Left cardiac atrium (tissue), 4 donors: ENCODE measurements at regions not wholly inside any gene's neighbourhood (a gene's known extent, or its start where the extent isn't known, plus 50 kb on each side); places are given as distances from the start of the nearest gene placed in this dataset.
"Not testable (repeated sequence)": the region's sequence is repeated elsewhere in the genome, so short reads cannot be mapped to it uniquely, and the experiment has no call there.

Source experiments
- ATAC-seq, 2 donors: fragments of 200-7000 bp; cut with Tn5 transposase; one replicate each; pipeline ENCODE4 v1.9.1; 2020; ENCODE audit warnings: mild to moderate bottlenecking in 2 of 2, moderate library complexity in 2 of 2
- DNase-seq: peaks from one replicate; pipeline ENCODE4 v3.0.0-alpha.2; 2020
- intact Hi-C, 2 donors: fragments of 100-400 bp; cut with DNase I; formaldehyde crosslinking; loops; one replicate each; pipeline versions ENCODE4 v1.14.1 to v1.15.1; 2022 to 2023
- donor health status: DM: no; HTN: yes; CAD: no.
- donor health status: DM: no; HTN: yes; CAD: no; lungs with severe emphysema.
- donor health status: DM: yes; HTN: yes; CAD: no.
- donor health status: Dilated cardiomyopathy.

- ATAC-seq (no peak), DNase-seq (no peak)
- intact Hi-C loops = no loop called here
Observed at GRCh38 chr14:40123816-40124215, 691.6 kb upstream of the FBXO33 start.

GRCh38 chr14:40122968-40123648 lies 690.9 kb upstream of the FBXO33 start:
- intact Hi-C loops = no loop called here
- DNase-seq (no peak), ATAC-seq (no peak)

GRCh38 chr14:40119765-40120164 lies 687.5 kb upstream of the FBXO33 start:
- intact Hi-C loops = no loop called here
- DNase-seq (no peak), ATAC-seq (no peak)

GRCh38 chr14:40119321-40119720 lies 687.1 kb upstream of the FBXO33 start:
- intact Hi-C loops = no loop called here
- DNase-seq (no peak), ATAC-seq (no peak)

- DNase-seq (no peak), ATAC-seq (no peak)
- intact Hi-C loops = no loop called here
Observed at GRCh38 chr14:40115583-40115982, 683.4 kb upstream of the FBXO33 start.

- no peak for DNase-seq
- ATAC-seq = no peak
- intact Hi-C loops = no loop called here
Observed at GRCh38 chr14:40113671-40114070, 681.4 kb upstream of the FBXO33 start.

GRCh38 chr14:40100544-40101196 lies 668.4 kb upstream of the FBXO33 start:
- intact Hi-C loops = no loop called here
- ATAC-seq (no peak), DNase-seq (no peak)

- ATAC-seq (no peak), DNase-seq (no peak)
- intact Hi-C loops = no loop called here
Observed at GRCh38 chr14:40099316-40099715, 667.1 kb upstream of the FBXO33 start.

- ATAC-seq = no peak
- no peak for DNase-seq
- intact Hi-C loops = no loop called here
Observed at GRCh38 chr14:40098468-40098867, 666.2 kb upstream of the FBXO33 start.

- ATAC-seq (no peak), DNase-seq (no peak)
- intact Hi-C loops = no loop called here
Observed at GRCh38 chr14:40096968-40097367, 664.7 kb upstream of the FBXO33 start.

- ATAC-seq = no peak
- intact Hi-C loops = no loop called here
- no peak for DNase-seq
Observed at GRCh38 chr14:40093800-40094199, 661.6 kb upstream of the FBXO33 start.

- no peak for ATAC-seq
Observed at GRCh38 chr14:40074169-40074568, 641.9 kb upstream of the FBXO33 start.

GRCh38 chr14:40072175-40072574 lies 639.9 kb upstream of the FBXO33 start:
- intact Hi-C loops = no loop called here
- ATAC-seq (no peak), DNase-seq (no peak)

More at GRCh38 chr14:40074169-40074568, 641.9 kb upstream of the FBXO33 start:
- DNase-seq = no peak
- intact Hi-C loops = no loop called here

- no peak for ATAC-seq
- intact Hi-C loops = no loop called here
- DNase-seq = no peak
Observed at GRCh38 chr14:40058901-40059897, 627.0 kb upstream of the FBXO33 start.

GRCh38 chr14:40053416-40053815 lies 621.2 kb upstream of the FBXO33 start:
- intact Hi-C loops = no loop called here
- DNase-seq (no peak), ATAC-seq (no peak)

- ATAC-seq = no peak
- no peak for DNase-seq
- intact Hi-C loops = no loop called here
Observed at GRCh38 chr14:40028991-40029390, 596.8 kb upstream of the FBXO33 start.

- intact Hi-C loops = no loop called here
- no peak for DNase-seq
Observed at GRCh38 chr14:40025101-40025500, 592.9 kb upstream of the FBXO33 start.

GRCh38 chr14:40010961-40011360 lies 578.7 kb upstream of the FBXO33 start:
- ATAC-seq (no peak), DNase-seq (no peak)
- intact Hi-C loops = no loop called here

More at GRCh38 chr14:40025101-40025500, 592.9 kb upstream of the FBXO33 start:
- no peak for ATAC-seq

GRCh38 chr14:40009771-40010170 lies 577.5 kb upstream of the FBXO33 start:
- intact Hi-C loops = no loop called here
- DNase-seq (no peak), ATAC-seq (no peak)

- ATAC-seq, intact Hi-C loops: not testable (repeated sequence)
Observed at GRCh38 chr14:40008345-40008744, 576.1 kb upstream of the FBXO33 start.

More at GRCh38 chr14:40008345-40008744, 576.1 kb upstream of the FBXO33 start:
- not testable (repeated sequence) for DNase-seq
